ENCODE measurements at regions not wholly inside any gene's neighbourhood (a gene's known extent, or its start where the extent isn't known, plus 50 kb on each side); places are given as distances from the start of the nearest gene placed in this dataset.
A peak's percentile ranks its signal among the peaks of the same experiment; 100 is the strongest.
"Not testable (repeated sequence)": the region's sequence is repeated elsewhere in the genome, so short reads cannot be mapped to it uniquely, and the experiment has no call there.

DNA sequence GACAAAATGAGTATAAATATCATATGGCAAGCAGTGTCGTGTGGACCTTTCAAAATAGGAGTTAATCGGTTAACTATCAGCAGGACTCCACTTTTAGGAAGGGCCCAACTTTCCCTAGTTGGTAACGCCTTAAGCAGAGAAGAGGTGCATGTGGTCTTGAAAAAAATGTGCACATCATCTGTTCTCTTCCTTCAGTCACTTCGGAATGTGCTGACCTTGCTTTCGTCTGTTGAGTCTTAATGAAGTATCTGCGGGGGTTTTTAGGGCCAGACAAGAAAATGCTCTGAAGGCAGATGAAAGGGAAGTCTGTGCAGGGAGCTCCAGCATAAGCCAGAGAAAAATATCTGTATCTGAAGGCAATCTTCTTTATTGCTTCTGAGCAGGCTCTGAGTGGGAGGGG, 185.2 kb downstream of the AEBP2 start:
- Histone ChIP-seq H3K56ac (ENCODE audit: extremely low read depth, insufficient read depth, low read length) (no peak overlapping the region), H3K9me1 (ENCODE audit: insufficient read depth, low read length) (peaks cover 3% of the 10 kb centered on the region; the same call in 1 of the 2 replicates), H3K4me2 (ENCODE audit: low read depth, low read length) (no peak overlapping the region), H2BK5ac (ENCODE audit: low read depth, low read length, poor library complexity, severe bottlenecking) (no peak overlapping the region), H3K27me3 (ENCODE audit: control insufficient read depth, insufficient read depth, low read length) (no peaks in the 10 kb centered on the region), H3K4ac (ENCODE audit: low read depth, low read length) (no peak overlapping the region), H2AFZ (replicated peaks; ENCODE audit: low read length, poor library complexity) (no peak overlapping the region), H3K14ac (replicated peaks; ENCODE audit: low read depth, low read length) (no peak overlapping the region), H4K20me1 (ENCODE audit: insufficient read depth, low read length) (no peaks in the 10 kb centered on the region), H3K4me3 (ENCODE audit: insufficient read depth, low read depth, low read length) (no peak overlapping the region), H3K18ac (ENCODE audit: low read depth, low read length) (no peak overlapping the region), H3K9ac (ENCODE audit: low read depth, low read length) (no peak overlapping the region), H3K23ac (ENCODE audit: low read depth, low read length) (no peak overlapping the region), H3K27ac (ENCODE audit: insufficient read depth, low read length) (no peak overlapping the region), H2BK20ac (ENCODE audit: low read depth, low read length) (no peak overlapping the region), H3K79me1 (ENCODE audit: low read depth in 1 of 2, low read length in 2 of 2) (no peaks in the 10 kb centered on the region), H4K8ac (ENCODE audit: low read depth in 2 of 2, low read length in 2 of 2) (no peak overlapping the region), H2AK5ac (ENCODE audit: low read depth, low read length) (no peak overlapping the region), H3K9me3 (ENCODE audit: control insufficient read depth, insufficient read depth, low read length) (no peaks in the 10 kb centered on the region), H2BK15ac (ENCODE audit: low read depth, low read length) (no peak overlapping the region), H4K5ac (ENCODE audit: low read depth, low read length) (no peak overlapping the region), H2AK9ac (replicated peaks; ENCODE audit: low read depth, low read length, poor library complexity) (no peak overlapping the region), H3K36me3 (ENCODE audit: control insufficient read depth, insufficient read depth, low read length) (no peaks in the 10 kb centered on the region; the same call in 1 of the 2 replicates), H2BK120ac (ENCODE audit: low read depth, low read length) (no peak overlapping the region), H4K91ac (ENCODE audit: insufficient read depth, low read depth, low read length) (no peak overlapping the region), H3K4me1 (ENCODE audit: control insufficient read depth, insufficient read depth, low read length) (no peaks in the 10 kb centered on the region; the same call in 1 of the 2 replicates)
- WGBS, 2 experiments (ENCODE audit: extremely low coverage in 2 of 2, insufficient read length in 1 of 2): 41% methylated on average over 5 of the region's 6 CpGs; no CpG with 5 or more reads in 1 of the 2 experiments
- DNase-seq (no peak), ATAC-seq (ENCODE audit: low read depth) (no peak)
- POLR2A ChIA-PET (ENCODE audit: unreplicated experiment): no interaction called here
- in situ Hi-C loops (cut with MboI; ENCODE audit: low sequenced_read_pairs): no loop called here
- BruUV-seq (replicated peaks): no TSS peak
- dilution Hi-C loops (cut with HindIII; ENCODE audit: low sequenced_read_pairs, unreplicated experiment): no loop called here
- CTCF ChIA-PET: no interaction called here
- TF ChIP-seq MAFK (IDR thresholded peaks at IDR 0.05; ENCODE audit: low read depth, low read length) (peak; percentile 76), CEBPB (IDR thresholded peaks at IDR 0.05; ENCODE audit: low read depth, low read length) (no peak), SMC3 (IDR thresholded peaks at IDR 0.05; ENCODE audit: low read depth, low read length) (no peak)
- intact Hi-C loops (cut with micrococcal nuclease): no loop called here

DNA sequence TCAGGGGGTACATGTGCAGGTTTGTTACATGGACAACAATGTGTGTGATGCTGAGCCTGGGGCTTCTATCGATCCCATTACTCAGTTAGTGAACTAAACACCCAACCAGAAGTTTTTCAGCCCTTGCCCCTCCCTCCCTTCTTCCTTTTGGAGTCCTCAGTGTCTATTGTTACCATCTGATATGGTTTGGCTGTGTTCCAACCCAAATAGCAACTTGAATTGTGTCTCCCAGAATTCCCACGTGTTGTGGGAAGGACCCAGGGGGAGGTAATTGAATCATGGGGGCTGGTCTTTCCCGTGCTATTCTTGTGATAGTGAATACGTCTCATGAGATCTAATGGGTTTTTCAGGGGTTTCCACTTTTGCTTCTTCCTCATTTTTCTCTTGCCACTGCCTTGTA, 186.3 kb downstream of the AEBP2 start:
- intact Hi-C loops (cut with micrococcal nuclease); POLR2A ChIA-PET (ENCODE audit: unreplicated experiment); dilution Hi-C loops (cut with HindIII; ENCODE audit: low sequenced_read_pairs, unreplicated experiment); H3K27ac ChIP-seq (ENCODE audit: insufficient read depth, low read length); H3K9me1 ChIP-seq (ENCODE audit: insufficient read depth, low read length); H4K91ac ChIP-seq (ENCODE audit: insufficient read depth, low read depth, low read length); H2AK5ac ChIP-seq (ENCODE audit: low read depth, low read length); H3K79me1 ChIP-seq (ENCODE audit: low read depth in 1 of 2, low read length in 2 of 2); H3K56ac ChIP-seq (ENCODE audit: extremely low read depth, insufficient read depth, low read length); H3K4me1 ChIP-seq (ENCODE audit: control insufficient read depth, insufficient read depth, low read length); H3K27me3 ChIP-seq (ENCODE audit: control insufficient read depth, insufficient read depth, low read length); H2BK20ac ChIP-seq (ENCODE audit: low read depth, low read length); H2BK5ac ChIP-seq (ENCODE audit: low read depth, low read length, poor library complexity, severe bottlenecking); H2AK9ac ChIP-seq (replicated peaks; ENCODE audit: low read depth, low read length, poor library complexity); in situ Hi-C loops (cut with MboI; ENCODE audit: low sequenced_read_pairs); H3K9ac ChIP-seq (ENCODE audit: low read depth, low read length); H3K9me3 ChIP-seq (ENCODE audit: control insufficient read depth, insufficient read depth, low read length); BruUV-seq (replicated peaks); H4K5ac ChIP-seq (ENCODE audit: low read depth, low read length); H3K4me2 ChIP-seq (ENCODE audit: low read depth, low read length); ATAC-seq (ENCODE audit: low read depth); H3K14ac ChIP-seq (replicated peaks; ENCODE audit: low read depth, low read length); H3K18ac ChIP-seq (ENCODE audit: low read depth, low read length); DNase-seq; H2AFZ ChIP-seq (replicated peaks; ENCODE audit: low read length, poor library complexity); H3K4me3 ChIP-seq (ENCODE audit: insufficient read depth, low read depth, low read length); H3K4ac ChIP-seq (ENCODE audit: low read depth, low read length); H2BK120ac ChIP-seq (ENCODE audit: low read depth, low read length); H4K8ac ChIP-seq (ENCODE audit: low read depth in 2 of 2, low read length in 2 of 2); H3K23ac ChIP-seq (ENCODE audit: low read depth, low read length); H3K36me3 ChIP-seq (ENCODE audit: control insufficient read depth, insufficient read depth, low read length); H4K20me1 ChIP-seq (ENCODE audit: insufficient read depth, low read length); H2BK15ac ChIP-seq (ENCODE audit: low read depth, low read length): not testable (repeated sequence)
- WGBS, 2 experiments (ENCODE audit: extremely low coverage in 2 of 2, insufficient read length in 1 of 2): no CpG with 5 or more reads among the region's 4 CpGs
- CTCF ChIA-PET: interaction anchor here (0.6 kb wide), 1 partner anchor 108 kb away, joined by 4 read pairs; no protein-coding TSS in a partner anchor
